Activated CD4-positive, alpha-beta T cell treated with anti-CD3 and anti-CD28 coated beads, Interleukin-2, Interleukin-4, amounts not matched to agents 100 ng/mL and 50 ng/mL, durations not matched to agents 16 hours and 8 hours (primary cell): ENCODE measurements at regions not wholly inside any gene's neighbourhood (a gene's known extent, or its start where the extent isn't known, plus 50 kb on each side); places are given as distances from the start of the nearest gene placed in this dataset.

Experiments
- DNase-seq: peaks from one replicate; pipeline ENCODE4 v3.0.0-alpha.2; 2020; ENCODE audit warnings: low spot score

GRCh38 chr12:132407451-132407961 is 78.1 kb upstream of the GALNT9 start:
- DNase-seq, result no peak

- DNase-seq, result no peak
Measured at GRCh38 chr12:132406493-132407450, 77.4 kb upstream of the GALNT9 start.

- no peak for DNase-seq
Measured at GRCh38 chr12:132405742-132406251, 76.4 kb upstream of the GALNT9 start.

GRCh38 chr12:132404951-132405741 is 75.8 kb upstream of the GALNT9 start:
- no peak for DNase-seq

GRCh38 chr12:132404435-132404855 is 75.1 kb upstream of the GALNT9 start:
- no peak for DNase-seq

- no peak for DNase-seq
Measured at GRCh38 chr12:132403636-132404434, 74.4 kb upstream of the GALNT9 start.

- no peak for DNase-seq
Measured at GRCh38 chr12:132402831-132403416, 73.5 kb upstream of the GALNT9 start.

- DNase-seq, result no peak
Measured at GRCh38 chr12:132401982-132402381, 72.6 kb upstream of the GALNT9 start.

- no peak for DNase-seq
Measured at GRCh38 chr12:132400011-132400641, 70.7 kb upstream of the GALNT9 start.

- DNase-seq, result no peak
Measured at GRCh38 chr12:132399092-132400010, 70.0 kb upstream of the GALNT9 start.

GRCh38 chr12:132398386-132398991 is 69.1 kb upstream of the GALNT9 start:
- no peak for DNase-seq

GRCh38 chr12:132397934-132398385 is 68.6 kb upstream of the GALNT9 start:
- DNase-seq, result no peak

GRCh38 chr12:132397152-132397933 is 68.0 kb upstream of the GALNT9 start:
- no peak for DNase-seq

GRCh38 chr12:132396657-132397056 is 67.3 kb upstream of the GALNT9 start:
- no peak for DNase-seq

- no peak for DNase-seq
Measured at GRCh38 chr12:132395908-132396305, 66.5 kb upstream of the GALNT9 start.

GRCh38 chr12:132395192-132395907 is 66.0 kb upstream of the GALNT9 start:
- no peak for DNase-seq
